ENCODE measurements at regions not wholly inside any gene's neighbourhood (a gene's known extent, or its start where the extent isn't known, plus 50 kb on each side); places are given as distances from the start of the nearest gene placed in this dataset.

- intact Hi-C loops (cut with micrococcal nuclease) = no loop called here
- no peak for ATAC-seq
- DNase-seq = no peak
Measured at GRCh38 chr14:94963051-94963450, 193.1 kb upstream of the GSC start.

GRCh38 chr14:94962166-94962575 lies 192.3 kb upstream of the GSC start:
- intact Hi-C loops (cut with micrococcal nuclease) = no loop called here
- no peak for DNase-seq
- no peak for ATAC-seq

GRCh38 chr14:94961386-94962165 lies 191.7 kb upstream of the GSC start:
- DNase-seq (no peak), ATAC-seq (no peak)
- intact Hi-C loops (cut with micrococcal nuclease) = no loop called here

- no peak for DNase-seq
- no peak for ATAC-seq
- intact Hi-C loops (cut with micrococcal nuclease) = no loop called here
Measured at GRCh38 chr14:94960285-94961001, 190.5 kb upstream of the GSC start.

GRCh38 chr14:94953541-94954260 lies 183.8 kb upstream of the GSC start:
- ATAC-seq (no peak), DNase-seq (no peak)
- intact Hi-C loops (cut with micrococcal nuclease) = no loop called here

GRCh38 chr14:94952097-94952496 lies 182.2 kb upstream of the GSC start:
- intact Hi-C loops (cut with micrococcal nuclease) = no loop called here
- DNase-seq = no peak

GRCh38 chr14:94946244-94946643 lies 176.3 kb upstream of the GSC start:
- intact Hi-C loops (cut with micrococcal nuclease) = no loop called here
- no peak for DNase-seq

More at GRCh38 chr14:94952097-94952496, 182.2 kb upstream of the GSC start:
- ATAC-seq = no peak

GRCh38 chr14:94945615-94946014 lies 175.7 kb upstream of the GSC start:
- DNase-seq (no peak), ATAC-seq (no peak)
- intact Hi-C loops (cut with micrococcal nuclease) = no loop called here

More at GRCh38 chr14:94946244-94946643, 176.3 kb upstream of the GSC start:
- ATAC-seq = no peak

GRCh38 chr14:94944636-94945258 lies 174.8 kb upstream of the GSC start:
- intact Hi-C loops (cut with micrococcal nuclease) = no loop called here

GRCh38 chr14:94942601-94943000 lies 172.7 kb upstream of the GSC start:
- intact Hi-C loops (cut with micrococcal nuclease) = no loop called here
- DNase-seq (no peak), ATAC-seq (no peak)

More at GRCh38 chr14:94944636-94945258, 174.8 kb upstream of the GSC start:
- ATAC-seq (no peak), DNase-seq (no peak)

GRCh38 chr14:94941311-94941710 lies 171.4 kb upstream of the GSC start:
- no peak for ATAC-seq
- intact Hi-C loops (cut with micrococcal nuclease) = no loop called here
- DNase-seq = no peak

- DNase-seq (no peak), ATAC-seq (no peak)
- intact Hi-C loops (cut with micrococcal nuclease) = no loop called here
Measured at GRCh38 chr14:94940263-94940993, 170.5 kb upstream of the GSC start.

GRCh38 chr14:94938016-94938415 lies 168.1 kb upstream of the GSC start:
- ATAC-seq (no peak), DNase-seq (no peak)
- intact Hi-C loops (cut with micrococcal nuclease) = no loop called here

GRCh38 chr14:94936901-94937685 lies 167.2 kb upstream of the GSC start:
- intact Hi-C loops (cut with micrococcal nuclease) = no loop called here
- DNase-seq = peak; percentile 62
- ATAC-seq = peak; percentile 70

- DNase-seq (peak; percentile 77), ATAC-seq (peak; percentile 91)
- intact Hi-C loops (cut with micrococcal nuclease) = no loop called here
Measured at GRCh38 chr14:94936401-94936892, 166.5 kb upstream of the GSC start.

GRCh38 chr14:94935706-94936300 lies 165.9 kb upstream of the GSC start:
- DNase-seq (no peak), ATAC-seq (no peak)
- intact Hi-C loops (cut with micrococcal nuclease) = no loop called here

GRCh38 chr14:94934276-94934810 lies 164.4 kb upstream of the GSC start:
- intact Hi-C loops (cut with micrococcal nuclease) = no loop called here
- ATAC-seq = no peak
- DNase-seq = no peak
